ENCODE measurements at regions not wholly inside any gene's neighbourhood (a gene's known extent, or its start where the extent isn't known, plus 50 kb on each side); places are given as distances from the start of the nearest gene placed in this dataset.

DNA sequence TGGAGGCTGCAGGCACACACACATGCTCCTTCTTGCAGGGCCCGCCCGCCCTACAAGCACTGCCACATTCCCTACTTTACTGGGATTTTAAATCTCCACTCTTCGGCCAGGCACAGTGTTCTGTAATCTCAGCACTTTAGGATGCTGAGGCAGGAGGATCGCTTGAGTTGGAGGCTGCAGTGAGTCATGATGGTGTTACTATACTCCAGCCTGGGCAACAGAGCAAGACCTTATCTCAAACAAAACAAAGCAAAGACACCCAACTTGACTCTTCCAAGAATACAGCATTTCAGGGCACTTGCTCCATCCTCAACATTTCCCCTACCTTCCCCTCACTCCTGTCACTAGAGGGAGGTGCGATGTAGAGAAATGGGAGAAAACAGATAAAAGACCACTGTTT, 194.0 kb downstream of the MYLK4 start:
- DNase-seq: no peak
- Mint-ChIP-seq H3K36me3 (no peaks in the 10 kb centered on the region), H3K4me1 (peaks cover 4% of the 10 kb centered on the region), H3K27ac (no peak overlapping the region), H3K27me3 (peaks cover 50% of the 10 kb centered on the region), H3K9me3 (no peaks in the 10 kb centered on the region), H3K4me3 (no peak overlapping the region)

DNA sequence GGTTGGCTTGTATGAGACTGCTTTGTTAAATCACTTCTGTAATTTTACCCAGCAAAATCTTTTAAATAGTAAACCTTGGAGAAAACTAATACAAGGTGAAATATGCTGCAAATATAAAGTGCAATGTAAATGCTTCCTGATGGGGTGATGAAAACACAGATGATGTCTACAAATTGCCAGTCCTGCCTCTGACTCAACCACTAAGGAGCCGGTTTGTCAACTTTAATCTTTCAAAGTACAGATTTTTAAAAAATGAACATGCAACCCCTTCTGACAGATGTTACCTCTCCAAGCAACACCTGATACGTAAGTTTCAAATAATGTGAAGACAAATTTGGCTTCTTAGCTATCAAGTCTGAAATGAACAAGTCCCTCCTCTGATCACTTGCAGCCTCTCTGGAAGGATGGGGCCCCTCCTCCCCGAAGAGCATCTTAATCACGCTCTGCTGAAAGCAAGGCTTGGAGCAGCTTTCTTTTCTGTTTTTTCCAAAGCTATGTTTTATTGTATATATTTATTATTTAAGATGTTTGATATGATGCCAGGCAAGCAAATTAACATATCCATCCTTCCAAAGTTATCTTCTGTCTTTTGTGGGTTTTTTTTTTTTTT, 196.0 kb downstream of the MYLK4 start:
- Mint-ChIP-seq H3K36me3 (no peaks in the 10 kb centered on the region), H3K27ac (no peak overlapping the region), H3K4me1 (peaks cover 4% of the 10 kb centered on the region), H3K4me3 (no peak overlapping the region), H3K9me3 (no peaks in the 10 kb centered on the region), H3K27me3 (peaks cover 52% of the 10 kb centered on the region)
- DNase-seq: no peak

DNA sequence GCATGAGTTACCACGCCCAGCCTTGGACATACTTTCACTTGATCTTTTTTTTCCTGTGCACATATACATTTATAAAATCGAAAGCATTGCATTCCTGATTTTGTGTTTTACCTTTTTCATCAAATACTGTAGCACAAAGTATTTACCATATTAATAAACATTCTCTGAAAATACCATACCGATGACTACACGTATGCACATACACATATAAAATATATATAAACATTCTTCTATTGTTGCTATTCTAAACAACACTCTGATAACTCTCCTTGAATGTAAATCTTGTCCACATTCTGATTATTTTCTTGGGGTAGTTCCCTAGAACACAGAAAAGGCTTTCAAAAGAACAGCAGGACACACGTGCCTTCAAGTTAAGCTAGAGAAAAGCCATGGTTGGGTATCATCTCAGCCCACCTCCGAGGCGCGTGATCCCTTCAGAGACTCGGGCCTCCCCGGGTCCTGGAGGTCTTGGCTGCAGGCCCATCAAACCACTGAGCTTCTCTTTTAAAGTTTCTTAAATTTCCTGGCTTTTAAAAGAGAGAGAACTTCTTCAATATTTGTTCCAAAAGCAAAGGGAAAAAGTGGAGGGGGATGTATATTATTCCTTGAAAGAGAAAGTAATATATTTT, 198.1 kb downstream of the MYLK4 start:
- no peaks in the 10 kb centered on the region for H3K9me3 Mint-ChIP-seq
- H3K27me3 Mint-ChIP-seq: peaks cover 68% of the 10 kb centered on the region
- H3K4me3 Mint-ChIP-seq: no peak overlapping the region
- DNase-seq: no peak
- H3K4me1 Mint-ChIP-seq: peaks cover 4% of the 10 kb centered on the region
- no peak overlapping the region for H3K27ac Mint-ChIP-seq
- no peaks in the 10 kb centered on the region for H3K36me3 Mint-ChIP-seq

DNA sequence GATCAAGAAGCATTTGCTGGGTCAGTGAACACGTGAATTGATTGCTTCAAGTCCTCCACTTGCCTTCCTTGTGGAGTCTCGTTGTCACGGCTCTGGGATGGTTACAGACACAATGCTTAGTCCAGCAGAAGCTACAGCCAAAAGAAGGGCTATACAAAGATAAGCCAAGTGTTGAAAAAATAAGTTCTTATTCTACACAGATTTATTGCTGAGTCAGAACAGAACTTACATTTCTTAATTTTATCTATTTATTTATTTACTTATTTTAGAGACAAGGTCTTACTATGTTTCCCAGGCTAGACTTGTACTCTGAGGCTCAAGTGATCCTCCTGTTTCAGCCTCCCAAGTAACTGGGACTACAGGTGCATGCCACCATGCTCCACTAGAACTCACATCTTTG, 199.0 kb downstream of the MYLK4 start:
- Mint-ChIP-seq H3K4me1 (peaks cover 4% of the 10 kb centered on the region), H3K4me3 (no peak overlapping the region), H3K27me3 (peaks cover 77% of the 10 kb centered on the region), H3K27ac (no peak overlapping the region), H3K36me3 (no peaks in the 10 kb centered on the region), H3K9me3 (no peaks in the 10 kb centered on the region)
- no peak for DNase-seq

DNA sequence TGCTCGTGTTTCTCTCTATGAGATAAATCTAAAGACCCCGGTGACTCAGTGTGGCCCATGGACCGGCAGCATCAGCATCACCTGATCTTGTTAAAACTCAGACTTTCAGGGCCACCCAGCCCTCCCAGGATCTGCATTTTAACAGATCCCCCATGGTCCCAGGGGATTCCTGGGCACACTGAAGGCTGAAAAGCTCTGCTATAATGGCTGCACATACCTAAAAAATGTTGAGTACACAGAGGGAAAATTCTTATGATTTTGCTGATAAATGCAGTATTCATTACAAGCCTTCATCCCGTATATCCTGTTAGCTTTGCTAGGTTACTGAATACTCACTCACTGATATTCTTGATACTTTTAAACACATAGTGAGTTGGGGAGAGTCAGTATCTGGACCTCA, 200.5 kb downstream of the MYLK4 start:
- peaks cover 1% of the 10 kb centered on the region for H3K4me1 Mint-ChIP-seq
- H3K27ac Mint-ChIP-seq: no peak overlapping the region
- no peak overlapping the region for H3K4me3 Mint-ChIP-seq
- no peaks in the 10 kb centered on the region for H3K9me3 Mint-ChIP-seq
- H3K27me3 Mint-ChIP-seq: peaks cover 82% of the 10 kb centered on the region
- no peak for DNase-seq
- no peaks in the 10 kb centered on the region for H3K36me3 Mint-ChIP-seq

DNA sequence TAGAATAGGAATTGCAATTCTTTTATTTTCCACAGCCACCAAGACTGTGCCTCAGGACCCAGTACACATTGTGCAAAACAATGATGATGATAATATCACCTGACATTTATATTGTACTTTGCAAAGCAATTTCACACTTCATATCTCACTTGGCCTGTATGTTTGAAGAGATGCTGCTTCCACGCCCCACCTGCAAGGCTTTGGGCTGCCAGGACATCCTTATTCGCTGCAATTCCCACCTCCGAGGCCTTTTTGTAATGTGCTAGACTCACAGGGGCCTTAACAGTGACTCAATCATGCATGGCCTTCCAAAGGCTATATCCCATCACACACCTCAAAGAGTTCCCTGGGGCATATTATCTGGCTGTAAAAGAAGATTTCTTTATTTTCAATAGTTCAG, 200.9 kb downstream of the MYLK4 start:
- no peaks in the 10 kb centered on the region for H3K4me1 Mint-ChIP-seq
- no peaks in the 10 kb centered on the region for H3K36me3 Mint-ChIP-seq
- no peak for DNase-seq
- peaks cover 81% of the 10 kb centered on the region for H3K27me3 Mint-ChIP-seq
- H3K9me3 Mint-ChIP-seq: no peaks in the 10 kb centered on the region
- H3K27ac Mint-ChIP-seq: no peak overlapping the region
- H3K4me3 Mint-ChIP-seq: no peak overlapping the region

DNA sequence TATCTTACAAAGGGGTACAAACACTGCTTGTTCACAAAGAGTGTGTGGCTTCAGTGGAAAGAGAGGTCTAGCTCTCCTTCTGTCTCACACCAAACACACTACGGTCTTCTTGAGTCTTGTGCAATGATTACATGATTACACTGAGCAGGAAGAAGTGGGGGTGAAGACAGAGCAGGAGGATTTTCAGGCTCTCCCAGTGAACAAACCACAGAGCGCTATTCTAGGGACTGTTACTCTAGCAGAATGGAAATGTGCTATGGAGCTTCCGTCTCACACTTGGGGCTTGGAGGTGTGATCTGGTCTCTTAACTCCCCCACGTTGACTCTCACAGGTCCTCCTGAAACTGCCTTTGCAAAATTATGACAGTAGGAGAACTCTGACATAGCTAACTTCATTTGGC, 203.4 kb downstream of the MYLK4 start:
- Mint-ChIP-seq H3K9me3 (no peaks in the 10 kb centered on the region), H3K4me1 (peaks cover 11% of the 10 kb centered on the region), H3K27ac (no peak overlapping the region), H3K36me3 (no peaks in the 10 kb centered on the region), H3K4me3 (no peak overlapping the region), H3K27me3 (peaks cover 86% of the 10 kb centered on the region)
- DNase-seq: no peak

DNA sequence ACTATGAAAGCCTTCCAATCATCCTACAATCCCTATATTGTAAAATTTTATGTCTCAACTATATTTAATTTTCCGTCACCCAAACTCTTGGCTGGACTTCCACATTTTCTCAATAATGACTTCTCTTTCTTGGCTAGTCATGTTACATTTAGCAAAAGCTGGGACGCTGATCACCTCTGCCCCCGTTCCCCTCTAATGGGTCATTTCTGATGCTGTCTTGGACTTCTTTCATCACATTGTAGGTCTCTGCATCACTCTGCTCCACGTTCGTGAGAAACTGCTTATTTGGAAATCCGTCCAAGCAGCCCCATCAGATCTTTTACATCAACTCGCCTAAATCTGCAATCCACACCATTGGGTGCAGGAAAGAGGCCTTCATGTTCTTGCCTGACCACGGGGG, 203.8 kb downstream of the MYLK4 start:
- peaks cover 16% of the 10 kb centered on the region for H3K4me1 Mint-ChIP-seq

DNA sequence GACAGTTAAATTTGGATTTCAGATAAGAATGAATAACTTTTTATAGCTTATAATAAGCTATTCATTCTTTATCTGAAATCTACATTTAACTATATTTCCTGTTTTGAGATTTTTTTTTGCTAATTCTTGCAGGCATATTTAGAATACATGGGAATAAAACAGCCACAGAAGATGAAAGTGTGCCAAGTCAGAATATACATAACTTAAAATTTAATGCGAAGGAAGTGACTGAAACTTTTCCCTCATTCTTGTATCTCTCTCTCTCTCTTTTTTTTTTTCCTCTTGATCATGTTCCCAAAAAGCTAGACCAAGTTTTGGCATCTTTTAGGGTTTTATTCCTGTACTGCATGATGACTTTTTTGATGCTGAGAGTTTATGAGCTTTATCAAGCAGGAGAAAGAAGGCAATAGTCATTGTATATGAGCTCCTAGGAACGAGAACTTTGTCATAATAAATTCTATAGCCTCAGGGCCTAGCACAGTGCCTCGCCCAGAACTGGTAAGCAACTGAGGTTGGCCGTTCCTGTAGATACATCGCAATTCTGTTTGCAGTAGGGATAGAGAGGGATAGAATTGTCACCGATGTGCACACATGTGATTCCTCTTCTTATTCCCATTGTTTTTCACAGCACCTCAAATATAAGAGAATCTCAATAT, 205.2 kb downstream of the MYLK4 start:
- DNase-seq: no peak
- Mint-ChIP-seq H3K4me1 (peaks cover 17% of the 10 kb centered on the region), H3K27me3 (peaks cover 91% of the 10 kb centered on the region), H3K27ac (no peak overlapping the region), H3K36me3 (no peaks in the 10 kb centered on the region), H3K9me3 (no peaks in the 10 kb centered on the region), H3K4me3 (no peak overlapping the region)

More for the DNA sequence above, 203.8 kb downstream of the MYLK4 start:
- H3K27me3 Mint-ChIP-seq: peaks cover 90% of the 10 kb centered on the region
- no peaks in the 10 kb centered on the region for H3K36me3 Mint-ChIP-seq
- no peak overlapping the region for H3K4me3 Mint-ChIP-seq
- H3K9me3 Mint-ChIP-seq: no peaks in the 10 kb centered on the region
- no peak overlapping the region for H3K27ac Mint-ChIP-seq
- DNase-seq: no peak

DNA sequence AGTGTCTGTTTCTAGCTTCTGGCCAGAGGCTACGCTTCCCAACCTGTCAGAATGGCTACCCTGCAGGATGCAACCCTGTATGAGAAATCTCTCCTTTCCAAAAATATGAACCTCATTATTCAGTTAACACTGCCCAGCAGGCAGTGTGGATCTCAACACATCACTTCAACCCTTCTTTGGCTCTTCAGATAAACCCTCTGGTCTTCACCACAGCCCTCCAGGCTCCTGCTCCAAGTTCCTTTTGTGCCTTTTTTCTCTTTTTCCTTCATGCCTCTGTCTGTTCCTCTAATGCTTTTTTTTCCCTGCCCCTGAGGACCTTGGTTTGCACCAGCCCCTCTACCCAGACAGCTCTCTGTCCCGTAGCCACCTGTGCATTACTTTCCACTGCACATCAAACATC, 207.4 kb downstream of the MYLK4 start:
- H3K27ac Mint-ChIP-seq: no peak overlapping the region
- H3K4me3 Mint-ChIP-seq: no peak overlapping the region
- H3K36me3 Mint-ChIP-seq: no peaks in the 10 kb centered on the region
- peaks cover 87% of the 10 kb centered on the region for H3K27me3 Mint-ChIP-seq
- DNase-seq: no peak
- peaks cover 17% of the 10 kb centered on the region for H3K4me1 Mint-ChIP-seq
- H3K9me3 Mint-ChIP-seq: no peaks in the 10 kb centered on the region

DNA sequence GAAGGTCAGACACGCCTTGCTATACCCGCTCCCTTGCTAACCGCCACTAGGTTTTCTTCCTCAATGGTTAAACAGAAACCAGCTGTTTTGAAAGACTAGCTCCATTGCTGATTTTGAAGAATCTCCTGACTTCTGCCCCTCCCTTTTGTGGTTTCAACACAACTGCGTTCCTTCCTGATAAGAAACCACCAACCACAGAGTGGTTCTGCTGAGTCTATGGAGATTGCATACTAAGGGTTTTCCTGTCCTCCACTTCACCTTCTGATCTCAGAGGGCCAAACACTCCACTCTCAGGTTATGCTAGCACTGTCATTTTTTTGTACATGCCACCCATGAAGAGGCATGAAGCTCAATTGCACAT, 207.9 kb downstream of the MYLK4 start:
- DNase-seq: peak; percentile 39
- H3K27ac Mint-ChIP-seq: no peak overlapping the region
- no peak overlapping the region for H3K4me3 Mint-ChIP-seq
- no peaks in the 10 kb centered on the region for H3K36me3 Mint-ChIP-seq
- no peaks in the 10 kb centered on the region for H3K9me3 Mint-ChIP-seq
- peaks cover 17% of the 10 kb centered on the region for H3K4me1 Mint-ChIP-seq
- peaks cover 87% of the 10 kb centered on the region for H3K27me3 Mint-ChIP-seq

DNA sequence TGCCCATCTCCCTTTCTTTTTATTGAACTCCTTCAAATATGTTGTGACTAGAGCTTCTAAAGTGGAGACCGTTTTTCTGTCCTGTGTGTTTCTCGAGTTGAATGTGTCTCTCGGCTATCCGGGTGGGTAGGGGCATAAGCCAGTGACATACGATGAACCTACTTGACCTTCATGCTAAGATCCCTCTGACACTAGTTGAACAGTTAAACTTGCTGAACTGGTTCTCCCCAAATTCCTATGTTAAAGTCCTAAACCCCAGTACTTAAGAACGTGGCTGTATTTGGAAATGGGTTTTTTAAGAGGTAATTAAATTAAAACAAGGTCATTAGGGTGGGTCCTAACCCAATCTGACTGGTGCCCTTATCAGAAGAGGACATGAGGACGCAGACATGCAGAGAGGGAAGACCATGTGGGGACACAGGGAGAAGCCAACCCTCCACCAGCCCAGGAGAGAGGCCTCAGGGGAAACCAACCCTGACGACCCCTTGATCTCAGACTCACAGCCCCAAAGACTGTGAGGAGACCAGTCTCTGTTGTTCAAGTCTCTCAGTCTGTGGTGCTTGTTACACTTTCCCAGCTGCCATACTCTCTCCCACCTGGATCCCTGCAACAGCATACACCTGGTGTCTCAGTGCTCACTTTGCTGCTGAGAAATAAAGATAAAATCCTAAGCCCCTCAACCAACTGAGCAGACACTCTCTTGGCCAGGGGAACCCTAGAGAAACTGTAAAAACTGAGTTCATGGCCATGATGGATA, 208.4 kb downstream of the MYLK4 start:
- Mint-ChIP-seq H3K9me3 (no peaks in the 10 kb centered on the region), H3K27me3 (peaks cover 87% of the 10 kb centered on the region), H3K27ac (no peak overlapping the region), H3K36me3 (no peaks in the 10 kb centered on the region), H3K4me1 (peaks cover 17% of the 10 kb centered on the region), H3K4me3 (no peak overlapping the region)
- DNase-seq: no peak

DNA sequence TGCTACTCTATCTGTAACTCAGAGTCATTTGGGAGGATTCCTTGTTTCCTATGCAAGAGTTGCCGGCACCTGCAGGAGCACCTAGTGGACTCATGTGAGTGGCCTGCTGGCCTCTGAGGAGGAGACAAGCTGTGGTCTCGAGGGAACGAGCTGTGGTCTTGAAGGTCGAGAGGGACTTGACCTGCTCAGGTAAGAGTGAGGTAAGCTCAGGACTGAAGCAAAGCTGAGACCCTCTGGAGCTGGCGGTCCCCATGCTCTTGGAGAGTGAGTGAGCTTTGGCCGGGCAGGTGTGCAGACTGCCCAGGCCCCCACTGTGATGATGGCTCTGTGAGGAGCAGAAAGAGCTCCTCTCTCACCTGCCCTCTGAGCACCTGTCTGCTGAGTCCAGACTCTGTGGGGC, 214.3 kb downstream of the MYLK4 start:
- Mint-ChIP-seq H3K36me3 (no peaks in the 10 kb centered on the region), H3K27me3 (peaks cover 73% of the 10 kb centered on the region), H3K4me1 (no peaks in the 10 kb centered on the region), H3K27ac (no peak overlapping the region), H3K4me3 (no peak overlapping the region), H3K9me3 (no peaks in the 10 kb centered on the region)
- no peak for DNase-seq

DNA sequence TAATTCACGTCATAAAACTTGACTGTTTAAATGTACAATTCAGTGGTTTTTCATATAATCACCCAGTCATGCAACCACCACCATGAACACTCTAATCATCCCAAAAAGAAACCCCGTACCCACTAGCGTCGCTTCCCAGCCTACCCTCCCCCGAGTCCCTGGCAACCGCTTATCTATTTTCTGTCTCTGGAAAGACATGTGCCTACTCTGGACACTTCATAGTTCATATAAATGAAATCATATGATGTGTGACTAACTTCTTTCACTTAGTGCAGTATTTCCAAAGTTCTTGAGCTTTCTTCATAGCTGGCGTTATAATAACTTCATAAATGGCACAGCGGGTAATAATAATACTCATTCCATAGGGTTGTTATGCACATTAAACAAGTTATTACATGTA, 215.2 kb downstream of the MYLK4 start:
- H3K27me3 Mint-ChIP-seq: peaks cover 74% of the 10 kb centered on the region
- no peaks in the 10 kb centered on the region for H3K36me3 Mint-ChIP-seq
- H3K27ac Mint-ChIP-seq: no peak overlapping the region
- H3K4me3 Mint-ChIP-seq: no peak overlapping the region
- H3K4me1 Mint-ChIP-seq: no peaks in the 10 kb centered on the region
- DNase-seq: no peak
- H3K9me3 Mint-ChIP-seq: no peaks in the 10 kb centered on the region

DNA sequence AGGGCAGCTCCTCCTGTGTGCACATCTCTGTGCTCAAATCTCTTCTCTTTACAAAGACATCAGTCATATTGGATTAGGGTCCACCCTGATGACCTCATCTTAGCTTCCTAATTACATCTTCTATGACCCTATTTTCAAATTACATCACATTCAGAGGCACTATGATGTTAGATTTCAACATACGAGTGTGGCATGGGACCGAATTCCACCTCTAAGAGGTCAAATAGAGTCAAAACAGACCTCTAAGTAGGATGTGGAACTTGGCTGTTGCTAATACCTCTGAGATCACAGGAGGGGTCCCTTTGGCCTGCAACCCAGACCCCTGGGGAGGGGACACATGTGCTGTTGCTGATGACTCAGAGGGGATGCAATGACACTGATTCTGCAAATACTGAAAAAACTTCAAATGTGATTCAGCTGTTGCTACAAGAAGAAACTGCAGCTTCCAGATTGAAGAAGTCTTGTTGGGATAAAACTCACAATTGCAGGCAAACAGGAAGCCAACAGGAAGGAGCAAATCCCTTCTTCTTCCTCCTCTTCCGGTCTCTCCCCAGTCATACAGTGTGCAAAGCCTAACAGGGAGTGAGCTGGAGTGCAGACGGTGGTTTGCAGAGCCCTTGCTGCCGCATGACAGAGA, 216.2 kb downstream of the MYLK4 start:
- Mint-ChIP-seq H3K36me3 (no peaks in the 10 kb centered on the region), H3K27ac (no peak overlapping the region), H3K27me3 (peaks cover 73% of the 10 kb centered on the region), H3K4me3 (no peak overlapping the region), H3K9me3 (no peaks in the 10 kb centered on the region), H3K4me1 (no peaks in the 10 kb centered on the region)
- no peak for DNase-seq

Measured in activated naive CD8-positive, alpha-beta T cell treated with anti-CD3 and anti-CD28 coated beads for 36 hours (primary cell).